Uterus (tissue), 3 donors: ENCODE measurements at regions not wholly inside any gene's neighbourhood (a gene's known extent, or its start where the extent isn't known, plus 50 kb on each side); places are given as distances from the start of the nearest gene placed in this dataset.

Experiments used
- DNase-seq, 2 donors: peaks; one replicate each; pipeline ENCODE4 v3.0.0-alpha.2; 2019 to 2020
- H3K27ac ChIP-seq, 2 donors: fragments of 200-600 bp; sonication (generic); 1 replicate in 1 of 2; 2 replicates in 1 of 2; pipeline ENCODE4 v1.5.1; 2016 to 2018
- H3K27me3 ChIP-seq, 2 donors: fragments of 200-600 bp; sonication (generic); one replicate each; pipeline ENCODE4 v1.5.1; 2018 to 2019; ENCODE audit warnings: control low read depth in 1 of 2
- H3K36me3 ChIP-seq, 2 donors: fragments of 200-600 bp; sonication (generic); one replicate each; pipeline ENCODE4 v1.5.1; 2019; ENCODE audit warnings: control low read depth in 1 of 2
- H3K4me1 ChIP-seq, 2 donors: fragments of 200-600 bp; sonication (generic); one replicate each; pipeline ENCODE4 v1.5.1; 2018 to 2019; ENCODE audit warnings: control low read depth in 1 of 2
- H3K4me3 ChIP-seq, 2 donors: fragments of 200-600 bp; sonication (generic); 1 replicate in 1 of 2; 2 replicates in 1 of 2; pipeline ENCODE4 v1.5.1; 2018 to 2019; ENCODE audit warnings: mild to moderate bottlenecking in 1 of 2
- H3K9me3 ChIP-seq, 2 donors: fragments of 200-600 bp; sonication (generic); one replicate each; pipeline ENCODE4 v1.5.1; 2019; ENCODE audit warnings: control low read depth in 1 of 2
- POLR2A ChIP-seq, 2 donors: fragments of 450-650 bp; IDR thresholded peaks; one replicate each; pipeline ENCODE4 v1.6.1; 2016; ENCODE audit warnings: antibody characterized with exemption in 2 of 2, mild to moderate bottlenecking in 1 of 2, moderate library complexity in 1 of 2
- intact Hi-C: fragments of 100-400 bp; cut with DNase I; formaldehyde crosslinking; loops from one replicate; pipeline ENCODE4 v1.15.1; 2023; ENCODE audit warnings: low total_unique reads
- TF ChIP-seq, protein P1 (sequence below), 4 experiments: fragments of 200-600 bp in 2 of 4; fragments of 450-650 bp in 2 of 4; sonication (generic) in 2 of 4; IDR thresholded peaks; one replicate each; pipeline ENCODE4 v1.5.1; 2016 to 2019; ENCODE audit warnings: antibody characterized with exemption in 4 of 4, mild to moderate bottlenecking in 2 of 4, moderate library complexity in 1 of 4
- donor health status: DM: yes; HTN: yes; CAD: no.

DNA sequence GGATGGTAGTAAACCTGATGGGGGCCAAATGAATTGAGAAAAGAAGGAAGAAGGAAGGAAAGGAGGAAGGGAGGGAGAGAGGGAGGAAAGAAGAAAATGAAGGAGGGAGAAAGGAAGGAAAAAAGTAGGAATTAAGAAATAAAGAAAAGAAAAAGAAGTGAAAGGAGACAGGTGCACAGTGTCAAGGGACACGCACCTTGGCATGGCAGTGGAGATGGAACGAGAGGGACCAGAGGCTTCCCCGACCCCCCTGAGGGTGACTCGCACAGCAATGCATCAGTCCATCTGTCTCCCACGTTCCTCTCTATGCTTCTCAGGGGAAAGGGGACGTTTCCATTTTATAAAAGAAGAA lies 199.6 kb downstream of the CXCL12 start:
- Histone ChIP-seq H3K4me3 (no peak overlapping the region), H3K27me3 (no peaks in the 10 kb centered on the region), H3K9me3 (no peaks in the 10 kb centered on the region), H3K36me3 (no peaks in the 10 kb centered on the region), H3K27ac (no peak overlapping the region), H3K4me1 (no peaks in the 10 kb centered on the region)
- TF ChIP-seq, protein P1, sequence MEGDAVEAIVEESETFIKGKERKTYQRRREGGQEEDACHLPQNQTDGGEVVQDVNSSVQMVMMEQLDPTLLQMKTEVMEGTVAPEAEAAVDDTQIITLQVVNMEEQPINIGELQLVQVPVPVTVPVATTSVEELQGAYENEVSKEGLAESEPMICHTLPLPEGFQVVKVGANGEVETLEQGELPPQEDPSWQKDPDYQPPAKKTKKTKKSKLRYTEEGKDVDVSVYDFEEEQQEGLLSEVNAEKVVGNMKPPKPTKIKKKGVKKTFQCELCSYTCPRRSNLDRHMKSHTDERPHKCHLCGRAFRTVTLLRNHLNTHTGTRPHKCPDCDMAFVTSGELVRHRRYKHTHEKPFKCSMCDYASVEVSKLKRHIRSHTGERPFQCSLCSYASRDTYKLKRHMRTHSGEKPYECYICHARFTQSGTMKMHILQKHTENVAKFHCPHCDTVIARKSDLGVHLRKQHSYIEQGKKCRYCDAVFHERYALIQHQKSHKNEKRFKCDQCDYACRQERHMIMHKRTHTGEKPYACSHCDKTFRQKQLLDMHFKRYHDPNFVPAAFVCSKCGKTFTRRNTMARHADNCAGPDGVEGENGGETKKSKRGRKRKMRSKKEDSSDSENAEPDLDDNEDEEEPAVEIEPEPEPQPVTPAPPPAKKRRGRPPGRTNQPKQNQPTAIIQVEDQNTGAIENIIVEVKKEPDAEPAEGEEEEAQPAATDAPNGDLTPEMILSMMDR (IDR thresholded peaks at IDR 0.05) = no peak
- TF ChIP-seq POLR2A (IDR thresholded peaks at IDR 0.05) = no peak
- DNase-seq = no peak
- intact Hi-C loops = no loop called here

- no peaks in the 10 kb centered on the region for H3K9me3 ChIP-seq
These were observed 200.1 kb downstream of the CXCL12 start for GRCh38 chr10:44184633-44185314.

DNA sequence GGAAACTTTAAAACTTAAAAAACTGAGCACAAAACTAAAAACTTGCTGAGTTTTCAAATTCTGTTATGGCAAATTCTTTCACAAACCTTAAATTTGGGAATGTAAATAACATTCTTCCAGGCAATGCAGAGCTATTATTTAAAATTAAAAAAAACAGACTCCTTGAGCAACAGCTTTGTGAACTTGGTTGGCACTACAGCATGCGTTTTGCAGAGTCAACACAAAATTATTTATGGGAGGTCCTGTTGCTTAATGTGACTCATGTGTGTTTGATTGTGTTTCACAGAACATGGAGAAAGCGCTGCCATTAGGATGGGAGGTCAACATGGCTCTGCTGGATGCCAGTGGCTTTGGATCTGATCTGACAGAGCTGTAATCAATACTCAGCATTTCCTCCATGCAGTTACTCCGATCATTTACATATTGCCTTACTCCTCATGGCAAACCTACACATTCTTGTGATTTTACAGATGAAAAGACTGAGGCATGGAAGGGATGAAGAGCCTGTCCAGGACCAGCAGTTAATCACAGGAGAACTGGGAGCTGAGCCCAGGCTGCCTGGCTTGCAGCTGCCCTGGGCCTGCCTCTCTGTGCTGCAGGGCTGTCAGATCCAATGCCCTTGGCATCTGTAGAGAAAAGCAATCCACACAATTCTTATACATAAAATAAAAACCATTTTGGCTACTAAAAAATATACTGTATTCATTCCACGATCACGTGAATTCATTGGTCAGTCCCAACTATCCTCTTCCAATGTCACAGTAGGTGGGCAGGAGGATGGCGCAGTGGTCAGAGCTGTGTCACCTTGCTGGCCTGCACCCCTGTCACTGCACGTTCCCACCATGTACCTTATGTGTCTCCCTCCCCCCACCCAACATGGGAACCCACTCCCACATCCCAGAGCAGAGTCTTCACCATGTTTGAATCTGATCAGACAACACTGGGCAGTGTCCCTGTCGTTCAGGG lies 200.9 kb downstream of the CXCL12 start:
- Histone ChIP-seq H3K27ac (no peak overlapping the region), H3K9me3 (no peaks in the 10 kb centered on the region), H3K27me3 (no peaks in the 10 kb centered on the region), H3K4me1 (no peaks in the 10 kb centered on the region), H3K36me3 (no peaks in the 10 kb centered on the region), H3K4me3 (no peak overlapping the region)
- DNase-seq = no peak
- intact Hi-C loops = no loop called here
- TF ChIP-seq, protein P1 (IDR thresholded peaks at IDR 0.05) = no peak

More at GRCh38 chr10:44184633-44185314, 200.1 kb downstream of the CXCL12 start:
- Histone ChIP-seq H3K4me1 (no peaks in the 10 kb centered on the region), H3K27ac (no peak overlapping the region), H3K4me3 (no peak overlapping the region), H3K36me3 (no peaks in the 10 kb centered on the region), H3K27me3 (no peaks in the 10 kb centered on the region)
- intact Hi-C loops = no loop called here
- DNase-seq = no peak
- TF ChIP-seq, protein P1 (IDR thresholded peaks at IDR 0.05) = no peak
- no peak for TF ChIP-seq POLR2A (IDR thresholded peaks at IDR 0.05)

GRCh38 chr10:44182909-44183308 lies 202.0 kb downstream of the CXCL12 start:
- Histone ChIP-seq H3K4me3 (no peak overlapping the region), H3K4me1 (no peaks in the 10 kb centered on the region), H3K27ac (no peak overlapping the region), H3K9me3 (no peaks in the 10 kb centered on the region), H3K27me3 (no peaks in the 10 kb centered on the region), H3K36me3 (no peaks in the 10 kb centered on the region)
- DNase-seq = no peak
- intact Hi-C loops = no loop called here
- TF ChIP-seq, protein P1 (IDR thresholded peaks at IDR 0.05) = no peak
- no peak for TF ChIP-seq POLR2A (IDR thresholded peaks at IDR 0.05)
